Femur (tissue), 1 donor: ENCODE measurements at regions not wholly inside any gene's neighbourhood (a gene's known extent, or its start where the extent isn't known, plus 50 kb on each side); places are given as distances from the start of the nearest gene placed in this dataset.

ENCODE experiments used
- DNase-seq: peaks from one replicate; pipeline ENCODE4 v3.0.0-alpha.2; 2017

DNA sequence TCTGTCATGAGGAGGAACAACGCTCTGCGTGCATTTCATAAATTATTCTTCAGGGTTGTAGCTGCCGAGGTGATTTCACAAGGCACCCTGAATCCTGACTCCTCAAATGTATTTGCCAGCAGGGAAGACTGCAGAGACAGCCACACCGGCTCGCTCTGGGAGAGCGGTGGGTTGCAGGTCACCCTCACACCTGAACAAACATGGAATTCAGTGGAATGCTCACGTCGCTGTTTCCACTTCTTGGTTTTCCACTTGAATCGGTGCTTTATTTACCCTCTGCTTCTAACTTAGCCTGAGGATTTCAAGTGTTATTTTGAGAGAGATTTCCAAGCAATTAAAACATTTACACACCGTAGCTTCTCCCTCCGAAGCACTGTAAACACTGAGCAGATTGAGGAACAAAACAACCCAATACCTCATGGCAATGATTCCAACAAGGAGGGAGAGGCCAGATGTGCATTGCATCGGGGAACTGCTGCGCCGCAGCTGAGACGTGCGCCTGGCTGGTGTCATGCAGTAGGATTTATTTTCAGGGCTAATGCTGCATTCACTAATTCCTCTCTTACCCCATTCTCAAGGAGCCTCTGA, 59.5 kb upstream of the GGTLC1 start:
- DNase-seq: no peak

DNA sequence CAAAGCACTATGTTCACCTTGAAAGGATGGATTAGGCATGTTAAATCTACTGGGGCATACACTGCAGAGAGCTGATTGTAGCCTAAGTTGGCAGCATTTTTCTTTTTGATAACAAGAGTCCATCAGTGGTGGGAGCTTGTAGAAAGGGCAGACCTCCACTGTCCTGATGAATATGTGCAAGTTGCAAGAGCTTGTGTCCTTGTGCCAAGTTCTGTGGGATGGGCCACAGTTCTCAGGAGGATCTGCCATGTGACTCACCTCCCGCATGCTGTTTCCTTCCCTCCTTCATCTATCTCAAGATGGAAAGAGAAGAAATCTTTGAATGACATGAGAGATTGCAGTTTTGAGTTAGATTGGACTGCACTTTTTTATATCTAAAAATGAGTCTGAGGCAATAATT, 58.3 kb upstream of the GGTLC1 start:
- DNase-seq: no peak

DNA sequence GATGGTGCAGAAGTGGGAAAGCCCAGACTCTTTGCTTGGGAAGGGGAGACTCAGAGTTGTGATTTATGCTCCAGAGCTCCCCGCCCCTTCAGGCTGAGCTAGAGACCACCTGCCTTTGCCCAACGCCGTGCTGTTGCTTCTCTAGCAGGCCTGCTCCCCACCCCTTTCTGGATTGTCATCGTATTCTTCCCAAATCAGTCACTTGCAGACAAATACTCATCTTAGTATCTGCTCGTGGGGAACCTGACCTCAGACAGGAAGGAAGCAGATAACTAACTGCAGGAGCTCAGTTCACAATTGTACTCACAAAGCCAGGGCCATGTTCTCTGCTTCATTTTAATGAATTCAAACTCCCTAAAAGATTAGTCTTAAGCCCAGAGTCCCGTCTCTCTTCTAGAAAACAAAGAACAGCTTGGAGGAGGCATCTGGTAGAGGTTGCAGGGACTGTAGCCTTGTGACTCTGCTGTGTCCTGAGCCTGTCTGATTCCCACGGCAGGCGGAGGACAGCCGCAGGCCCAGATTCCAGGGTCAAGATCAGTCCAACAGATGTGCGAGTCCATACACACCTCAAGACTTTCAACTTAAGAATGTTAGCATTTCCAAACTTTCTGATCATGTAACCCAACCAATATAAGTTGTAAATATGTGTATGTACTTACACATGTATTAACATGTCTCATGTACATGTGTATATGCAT, 57.2 kb upstream of the GGTLC1 start:
- no peak for DNase-seq

DNA sequence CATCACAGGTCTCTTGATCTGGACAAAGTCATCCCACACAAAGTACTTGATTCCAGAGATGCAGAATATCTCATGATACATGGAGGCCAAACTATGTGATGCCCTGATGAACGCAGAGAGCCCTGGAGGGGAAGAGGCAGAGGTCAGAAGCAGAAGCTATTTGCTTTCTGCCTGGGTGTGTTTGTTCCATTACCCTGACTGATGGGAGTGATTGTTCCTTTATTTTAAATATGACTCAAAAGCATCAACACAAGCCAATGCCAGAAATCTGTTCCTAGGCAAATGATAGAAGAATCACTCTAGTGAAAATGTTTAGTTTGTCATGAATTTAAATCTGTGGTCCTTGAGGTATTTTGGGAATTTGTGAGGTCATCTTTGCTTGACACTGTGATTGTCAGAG, 54.7 kb upstream of the GGTLC1 start:
- DNase-seq: no peak

DNA sequence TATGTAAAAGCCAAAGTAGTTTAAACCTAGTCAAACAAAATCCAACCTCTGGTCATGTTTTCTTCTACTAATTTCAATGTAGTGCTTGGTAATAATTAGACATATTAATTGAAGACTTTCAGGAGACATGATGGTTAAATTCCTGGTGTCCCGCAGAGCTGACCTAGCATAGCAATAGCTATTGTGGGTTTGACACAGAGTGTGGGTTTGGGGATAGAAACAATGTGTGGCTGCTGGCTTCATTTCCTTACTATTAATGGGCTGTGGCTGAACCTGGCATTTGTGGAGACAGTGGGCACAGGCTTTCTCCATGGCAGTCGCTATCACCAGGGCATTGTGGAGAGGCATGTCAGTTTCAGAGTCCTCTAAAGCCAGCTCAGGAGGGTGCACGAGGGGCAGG, 54.1 kb upstream of the GGTLC1 start:
- DNase-seq: no peak

DNA sequence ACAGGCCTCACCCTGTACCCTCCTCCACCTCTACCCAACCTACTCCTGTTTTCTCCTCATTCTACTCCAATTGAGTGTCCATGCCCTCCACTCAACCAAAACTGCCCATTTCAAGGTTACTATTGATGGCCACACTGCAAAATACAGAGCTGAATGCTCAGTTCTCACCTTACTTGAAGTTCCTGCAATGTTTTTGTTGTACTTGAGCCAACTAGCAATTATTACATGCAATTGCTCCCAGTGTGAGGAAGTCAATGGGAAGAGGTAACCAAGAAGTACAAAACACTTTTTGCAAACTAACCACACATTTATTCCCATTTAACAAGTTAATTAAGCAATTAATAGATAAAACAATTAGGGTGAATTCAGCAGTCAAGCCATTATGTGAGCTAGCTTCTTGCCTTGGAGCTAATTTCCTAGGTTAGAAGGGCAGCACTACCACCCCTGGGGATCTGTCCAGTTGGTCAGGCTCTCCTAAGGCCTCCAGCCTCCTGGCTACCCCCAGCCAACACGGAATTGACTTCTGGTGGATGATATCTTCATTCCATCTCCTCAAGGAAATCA, 52.4 kb upstream of the GGTLC1 start:
- no peak for DNase-seq

DNA sequence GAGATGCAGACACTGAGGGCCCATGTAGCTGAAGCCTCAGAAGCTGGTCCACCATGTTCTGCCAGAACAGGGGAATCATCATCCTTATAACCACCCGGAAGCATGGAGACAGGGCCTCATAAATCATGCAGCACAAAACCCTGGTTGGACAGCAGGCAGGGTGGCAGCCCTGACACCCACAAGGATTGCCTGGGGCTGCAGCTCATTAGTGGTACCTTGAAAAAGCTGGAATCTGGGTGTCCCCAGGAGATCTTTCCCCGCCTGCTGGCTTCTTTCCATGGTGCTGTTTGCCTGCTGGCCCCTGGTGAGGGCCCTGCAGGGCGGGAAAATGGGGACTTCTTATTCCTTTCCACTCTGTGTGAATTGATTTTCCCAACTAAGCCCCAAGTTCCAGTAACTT, 50.6 kb upstream of the GGTLC1 start:
- no peak for DNase-seq
